ENCODE measurements at regions not wholly inside any gene's neighbourhood (a gene's known extent, or its start where the extent isn't known, plus 50 kb on each side); places are given as distances from the start of the nearest gene placed in this dataset.

GRCh38 chr7:131737746-131738465 lies 181.5 kb upstream of the PODXL start:
- no peak for DNase-seq (ENCODE audit: low spot score)

- no peak for DNase-seq (ENCODE audit: low spot score)
Measured at GRCh38 chr7:131735101-131735500, 178.7 kb upstream of the PODXL start.

- DNase-seq (ENCODE audit: low spot score) = no peak
Measured at GRCh38 chr7:131733604-131734003, 177.2 kb upstream of the PODXL start.

GRCh38 chr7:131727189-131727588 lies 170.8 kb upstream of the PODXL start:
- peak; percentile 19 for DNase-seq (ENCODE audit: low spot score)

- no peak for DNase-seq (ENCODE audit: low spot score)
Measured at GRCh38 chr7:131726686-131727085, 170.3 kb upstream of the PODXL start.

- DNase-seq (ENCODE audit: low spot score) = peak; percentile 32
Measured at GRCh38 chr7:131726031-131726430, 169.6 kb upstream of the PODXL start.

GRCh38 chr7:131724776-131725345 lies 168.4 kb upstream of the PODXL start:
- peak; percentile 26 for DNase-seq (ENCODE audit: low spot score)

GRCh38 chr7:131723926-131724325 lies 167.5 kb upstream of the PODXL start:
- peak; percentile 18 for DNase-seq (ENCODE audit: low spot score)

GRCh38 chr7:131722371-131722770 lies 165.9 kb upstream of the PODXL start:
- no peak for DNase-seq (ENCODE audit: low spot score)

GRCh38 chr7:131721660-131722059 lies 165.2 kb upstream of the PODXL start:
- DNase-seq (ENCODE audit: low spot score) = no peak

GRCh38 chr7:131720703-131721102 lies 164.3 kb upstream of the PODXL start:
- DNase-seq (ENCODE audit: low spot score) = no peak

GRCh38 chr7:131717181-131717580 lies 160.8 kb upstream of the PODXL start:
- DNase-seq (ENCODE audit: low spot score) = no peak

GRCh38 chr7:131699323-131699722 lies 142.9 kb upstream of the PODXL start:
- no peak for DNase-seq (ENCODE audit: low spot score)

- peak; percentile 94 for DNase-seq (ENCODE audit: low spot score)
Measured at GRCh38 chr7:131692131-131692960, 135.9 kb upstream of the PODXL start.

GRCh38 chr7:131691454-131692130 lies 135.2 kb upstream of the PODXL start:
- DNase-seq (ENCODE audit: low spot score) = no peak

- no peak for DNase-seq (ENCODE audit: low spot score)
Measured at GRCh38 chr7:131690441-131690840, 134.0 kb upstream of the PODXL start.

- no peak for DNase-seq (ENCODE audit: low spot score)
Measured at GRCh38 chr7:131689662-131690234, 133.3 kb upstream of the PODXL start.

GRCh38 chr7:131688738-131689661 lies 132.6 kb upstream of the PODXL start:
- DNase-seq (ENCODE audit: low spot score) = peak; percentile 86

- DNase-seq (ENCODE audit: low spot score) = no peak
Measured at GRCh38 chr7:131687296-131687695, 130.9 kb upstream of the PODXL start.

- DNase-seq (ENCODE audit: low spot score) = no peak
Measured at GRCh38 chr7:131686833-131687232, 130.4 kb upstream of the PODXL start.

GRCh38 chr7:131683536-131684125 lies 127.2 kb upstream of the PODXL start:
- peak; percentile 16 for DNase-seq (ENCODE audit: low spot score)

Data from ecto neural progenitor cell (in vitro differentiated cells).